ENCODE measurements at regions not wholly inside any gene's neighbourhood (a gene's known extent, or its start where the extent isn't known, plus 50 kb on each side); places are given as distances from the start of the nearest gene placed in this dataset.

DNA sequence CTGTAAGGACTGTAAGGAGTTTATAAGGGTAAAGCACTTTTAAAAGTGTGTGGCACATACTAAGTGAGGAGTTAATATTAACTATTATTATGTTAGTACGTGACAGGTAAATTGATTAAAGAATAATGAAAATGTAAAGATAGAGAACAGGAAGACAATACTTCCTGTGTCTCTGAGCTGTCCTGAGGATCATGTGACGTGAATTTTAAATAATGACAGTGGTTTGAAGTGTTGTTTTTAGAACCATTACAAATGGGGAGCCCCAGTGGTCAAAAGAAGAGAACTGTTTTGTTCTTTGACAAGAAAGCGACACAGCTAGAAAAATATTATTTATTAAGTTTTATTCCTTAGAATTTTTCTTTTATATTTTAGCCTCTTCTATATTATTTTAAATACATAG lies 241.2 kb upstream of the STARD13 start:
- TF ChIP-seq, protein P1, sequence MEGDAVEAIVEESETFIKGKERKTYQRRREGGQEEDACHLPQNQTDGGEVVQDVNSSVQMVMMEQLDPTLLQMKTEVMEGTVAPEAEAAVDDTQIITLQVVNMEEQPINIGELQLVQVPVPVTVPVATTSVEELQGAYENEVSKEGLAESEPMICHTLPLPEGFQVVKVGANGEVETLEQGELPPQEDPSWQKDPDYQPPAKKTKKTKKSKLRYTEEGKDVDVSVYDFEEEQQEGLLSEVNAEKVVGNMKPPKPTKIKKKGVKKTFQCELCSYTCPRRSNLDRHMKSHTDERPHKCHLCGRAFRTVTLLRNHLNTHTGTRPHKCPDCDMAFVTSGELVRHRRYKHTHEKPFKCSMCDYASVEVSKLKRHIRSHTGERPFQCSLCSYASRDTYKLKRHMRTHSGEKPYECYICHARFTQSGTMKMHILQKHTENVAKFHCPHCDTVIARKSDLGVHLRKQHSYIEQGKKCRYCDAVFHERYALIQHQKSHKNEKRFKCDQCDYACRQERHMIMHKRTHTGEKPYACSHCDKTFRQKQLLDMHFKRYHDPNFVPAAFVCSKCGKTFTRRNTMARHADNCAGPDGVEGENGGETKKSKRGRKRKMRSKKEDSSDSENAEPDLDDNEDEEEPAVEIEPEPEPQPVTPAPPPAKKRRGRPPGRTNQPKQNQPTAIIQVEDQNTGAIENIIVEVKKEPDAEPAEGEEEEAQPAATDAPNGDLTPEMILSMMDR (IDR thresholded peaks at IDR 0.05; ENCODE audit: low read depth, low read length): no peak
- H3K27ac ChIP-seq: no peak overlapping the region
- H3K9me3 ChIP-seq (ENCODE audit: severe bottlenecking): no peaks in the 10 kb centered on the region
- H3K36me3 ChIP-seq: no peaks in the 10 kb centered on the region
- H3K27me3 ChIP-seq (ENCODE audit: insufficient read depth, low read depth, severe bottlenecking): no peaks in the 10 kb centered on the region
- no peak for DNase-seq
- no peak overlapping the region for H3K4me3 ChIP-seq (ENCODE audit: low read depth, low read length)

GRCh38 chr13:33528896-33529295 lies 243.3 kb upstream of the STARD13 start:
- H3K27me3 ChIP-seq (ENCODE audit: insufficient read depth, low read depth, severe bottlenecking): no peaks in the 10 kb centered on the region
- DNase-seq: no peak
- H3K27ac ChIP-seq: no peak overlapping the region
- H3K4me3 ChIP-seq (ENCODE audit: low read depth, low read length): no peak overlapping the region
- H3K9me3 ChIP-seq (ENCODE audit: severe bottlenecking): no peaks in the 10 kb centered on the region
- TF ChIP-seq, protein P1 (IDR thresholded peaks at IDR 0.05; ENCODE audit: low read depth, low read length): no peak
- no peaks in the 10 kb centered on the region for H3K36me3 ChIP-seq

DNA sequence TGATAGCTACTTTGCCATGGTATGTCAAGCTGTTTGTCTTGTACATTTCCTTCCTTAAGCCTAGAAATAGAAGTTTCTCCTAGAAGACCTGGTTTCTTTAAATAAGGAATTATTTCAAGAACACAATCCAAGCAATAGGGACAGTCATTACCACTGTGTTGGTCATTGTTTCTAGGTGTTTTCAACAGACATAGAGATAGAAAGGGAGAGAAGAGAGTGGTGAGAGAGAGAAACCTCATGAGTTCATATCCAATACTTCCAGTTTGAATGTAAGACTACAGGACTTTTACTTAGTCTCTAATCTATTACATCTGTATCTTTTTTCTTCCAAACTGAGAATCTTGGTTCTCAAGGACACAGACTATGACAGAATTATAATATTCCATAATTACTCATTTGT lies 245.9 kb upstream of the STARD13 start:
- Histone ChIP-seq H3K9me3 (ENCODE audit: severe bottlenecking) (no peaks in the 10 kb centered on the region), H3K27ac (no peak overlapping the region), H3K4me3 (ENCODE audit: low read depth, low read length) (no peak overlapping the region), H3K36me3 (no peaks in the 10 kb centered on the region), H3K27me3 (ENCODE audit: insufficient read depth, low read depth, severe bottlenecking) (no peaks in the 10 kb centered on the region)
- DNase-seq: no peak
- TF ChIP-seq, protein P1 (IDR thresholded peaks at IDR 0.05; ENCODE audit: low read depth, low read length): no peak

GRCh38 chr13:33535061-33535460 lies 249.5 kb upstream of the STARD13 start:
- no peak overlapping the region for H3K27ac ChIP-seq
- H3K36me3 ChIP-seq: no peaks in the 10 kb centered on the region
- no peaks in the 10 kb centered on the region for H3K9me3 ChIP-seq (ENCODE audit: severe bottlenecking)
- no peak overlapping the region for H3K4me3 ChIP-seq (ENCODE audit: low read depth, low read length)
- TF ChIP-seq, protein P1 (IDR thresholded peaks at IDR 0.05; ENCODE audit: low read depth, low read length): no peak
- DNase-seq: no peak
- H3K27me3 ChIP-seq (ENCODE audit: insufficient read depth, low read depth, severe bottlenecking): no peaks in the 10 kb centered on the region

- H3K27me3 ChIP-seq (ENCODE audit: insufficient read depth, low read depth, severe bottlenecking): no peaks in the 10 kb centered on the region
- no peak overlapping the region for H3K27ac ChIP-seq
- H3K4me3 ChIP-seq (ENCODE audit: low read depth, low read length): no peak overlapping the region
- TF ChIP-seq, protein P1 (IDR thresholded peaks at IDR 0.05; ENCODE audit: low read depth, low read length): no peak
- H3K36me3 ChIP-seq: no peaks in the 10 kb centered on the region
- DNase-seq: no peak
- no peaks in the 10 kb centered on the region for H3K9me3 ChIP-seq (ENCODE audit: severe bottlenecking)
These were observed 251.0 kb upstream of the STARD13 start for GRCh38 chr13:33536601-33537000.

- no peak overlapping the region for H3K4me3 ChIP-seq (ENCODE audit: low read depth, low read length)
- no peak overlapping the region for H3K27ac ChIP-seq
- no peaks in the 10 kb centered on the region for H3K36me3 ChIP-seq
- H3K27me3 ChIP-seq (ENCODE audit: insufficient read depth, low read depth, severe bottlenecking): no peaks in the 10 kb centered on the region
- H3K9me3 ChIP-seq (ENCODE audit: severe bottlenecking): no peaks in the 10 kb centered on the region
- TF ChIP-seq, protein P1 (IDR thresholded peaks at IDR 0.05; ENCODE audit: low read depth, low read length): no peak
- no peak for DNase-seq
These were observed 251.5 kb upstream of the STARD13 start for GRCh38 chr13:33537026-33537425.

Measured in WERI-Rb-1 (cell line).